NCI-H128 (cell line): ENCODE measurements at regions not wholly inside any gene's neighbourhood (a gene's known extent, or its start where the extent isn't known, plus 50 kb on each side); places are given as distances from the start of the nearest gene placed in this dataset.

Source experiments
- DNase-seq: peaks from one replicate; lab custom pipeline; 2025; ENCODE audit not compliant: unreplicated experiment; lab: John Stamatoyannopoulos, UW

DNA sequence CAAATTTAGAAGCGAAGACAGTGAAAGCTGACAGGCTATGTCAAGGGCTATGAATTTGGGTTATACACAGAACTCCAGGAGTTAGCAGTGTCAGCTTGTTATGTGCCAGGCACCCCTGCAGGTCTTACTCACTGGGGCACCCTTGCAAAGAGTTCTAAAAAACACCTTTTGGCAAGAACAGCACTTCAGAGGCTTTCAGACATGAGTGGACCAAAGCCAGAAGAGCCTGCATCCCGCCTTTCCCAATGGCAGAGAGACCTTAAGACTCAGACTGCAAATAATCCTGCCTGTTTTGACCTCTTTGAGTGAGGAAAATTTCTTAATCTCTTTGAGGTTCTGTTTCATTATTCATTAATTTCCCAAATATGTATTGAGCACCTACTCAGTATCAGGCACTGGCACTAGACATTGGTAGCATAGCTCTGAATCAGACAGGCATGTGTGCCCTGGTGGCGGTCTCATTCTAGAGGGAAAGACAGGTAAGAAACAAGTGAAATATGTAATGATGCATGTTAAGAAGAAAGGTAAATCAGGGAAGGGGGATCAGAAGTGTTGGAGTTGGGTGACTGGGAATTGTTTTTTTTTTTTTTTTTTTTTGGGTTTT lies 280.0 kb downstream of the KBTBD8 start:
- DNase-seq: no peak

GRCh38 chr3:67286586-67286985 lies 288.5 kb downstream of the KBTBD8 start:
- no peak for DNase-seq

- DNase-seq: no peak
These were observed 290.5 kb downstream of the KBTBD8 start for GRCh38 chr3:67288466-67289106.

GRCh38 chr3:67289626-67290025 lies 291.5 kb downstream of the KBTBD8 start:
- no peak for DNase-seq

- DNase-seq: no peak
These were observed 292.3 kb downstream of the KBTBD8 start for GRCh38 chr3:67290438-67290837.

- no peak for DNase-seq
These were observed 293.5 kb downstream of the KBTBD8 start for GRCh38 chr3:67291287-67292252.

DNA sequence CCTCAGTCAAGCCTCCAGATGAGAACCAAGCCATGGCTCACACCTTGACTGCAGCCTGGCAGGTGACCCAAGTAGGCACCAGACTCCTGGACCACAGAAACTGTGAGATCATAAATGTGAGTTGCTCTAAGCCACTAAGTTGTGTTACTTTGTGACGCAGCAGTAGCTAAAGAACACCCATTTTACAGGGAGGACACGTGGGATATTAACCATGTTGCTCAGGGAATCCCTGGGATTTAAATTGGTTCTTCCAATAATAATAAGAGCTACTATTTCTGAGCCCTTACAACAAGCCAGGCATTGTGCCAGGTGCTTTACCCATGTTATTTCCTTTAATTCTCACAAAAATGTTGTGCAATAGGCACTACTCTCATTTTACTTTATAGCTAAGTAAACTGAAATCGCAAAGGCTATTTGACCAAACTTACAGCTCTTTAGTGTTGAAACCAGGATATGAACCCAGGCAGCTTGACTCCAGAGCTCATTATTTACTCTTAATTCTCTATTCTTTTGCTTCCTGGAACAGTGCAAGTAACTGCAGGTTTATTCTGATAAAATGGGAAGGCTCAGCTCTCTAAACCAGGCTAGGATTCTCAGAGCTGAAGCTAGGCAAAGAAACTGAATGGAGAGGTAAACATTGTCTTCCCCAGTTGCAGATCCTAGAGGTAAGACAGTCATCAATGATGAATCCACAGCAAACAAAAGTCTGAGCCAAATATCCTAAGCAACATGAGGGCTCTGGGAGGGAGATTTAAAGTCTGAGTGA lies 294.4 kb downstream of the KBTBD8 start:
- no peak for DNase-seq

- no peak for DNase-seq
These were observed 296.2 kb downstream of the KBTBD8 start for GRCh38 chr3:67294341-67294740.

GRCh38 chr3:67296039-67296892 lies 298.2 kb downstream of the KBTBD8 start:
- DNase-seq: no peak

DNA sequence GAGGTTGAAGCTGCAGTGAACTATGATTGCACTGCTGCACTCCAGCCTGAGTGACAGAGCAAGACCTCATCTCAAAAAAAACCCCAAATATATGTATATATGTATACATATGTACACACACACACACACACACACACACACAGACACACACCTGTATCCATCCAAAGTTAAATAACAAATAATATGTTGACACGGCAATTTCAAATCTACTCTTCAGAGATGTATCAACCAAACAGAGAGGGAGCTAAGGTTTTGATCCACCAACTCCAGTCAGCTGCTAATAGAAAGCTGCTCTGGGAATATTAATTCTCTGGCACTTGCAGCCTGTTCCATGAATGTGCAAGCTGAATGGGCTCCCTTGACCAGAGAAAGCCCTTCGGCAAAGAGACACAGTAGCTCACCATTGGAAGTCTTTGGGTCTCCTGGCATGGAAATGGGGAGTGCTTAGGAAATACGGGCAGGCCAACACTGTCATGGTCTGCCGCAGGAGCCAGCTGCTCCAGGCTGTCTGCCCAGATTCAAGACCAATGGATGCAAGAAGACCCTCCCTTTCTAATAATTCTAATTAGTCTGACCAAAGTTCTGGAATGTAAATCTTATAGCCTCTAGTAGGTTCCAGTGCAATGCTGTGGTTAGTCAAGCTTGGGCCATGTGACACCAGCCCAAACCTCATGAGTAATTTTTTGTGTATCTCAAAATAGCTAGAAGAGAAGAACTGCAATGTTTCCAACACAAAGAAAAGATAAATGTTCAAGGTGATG lies 299.8 kb downstream of the KBTBD8 start:
- no peak for DNase-seq

- no peak for DNase-seq
These were observed 303.4 kb downstream of the KBTBD8 start for GRCh38 chr3:67301556-67301955.

DNA sequence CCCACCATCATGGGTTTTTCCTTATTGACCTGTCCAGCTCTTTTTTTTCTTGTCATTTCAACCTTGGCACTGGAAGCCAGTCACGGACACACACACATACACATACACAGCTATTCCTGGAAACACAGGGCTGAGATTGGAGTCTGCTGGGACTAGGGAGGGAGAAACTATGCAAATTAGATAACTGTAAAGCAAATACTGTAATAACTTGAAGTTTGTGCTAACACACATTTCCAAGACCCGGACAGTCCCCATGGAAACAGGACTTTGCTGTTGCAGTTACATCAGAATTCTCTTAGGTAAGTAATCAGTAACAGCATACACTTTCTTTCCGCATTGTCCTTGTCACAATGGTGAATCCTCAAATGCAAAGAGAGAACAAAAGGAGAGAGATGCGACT lies 304.4 kb downstream of the KBTBD8 start:
- DNase-seq: no peak

- DNase-seq: no peak
These were observed 307.1 kb downstream of the KBTBD8 start for GRCh38 chr3:67305160-67305559.

DNA sequence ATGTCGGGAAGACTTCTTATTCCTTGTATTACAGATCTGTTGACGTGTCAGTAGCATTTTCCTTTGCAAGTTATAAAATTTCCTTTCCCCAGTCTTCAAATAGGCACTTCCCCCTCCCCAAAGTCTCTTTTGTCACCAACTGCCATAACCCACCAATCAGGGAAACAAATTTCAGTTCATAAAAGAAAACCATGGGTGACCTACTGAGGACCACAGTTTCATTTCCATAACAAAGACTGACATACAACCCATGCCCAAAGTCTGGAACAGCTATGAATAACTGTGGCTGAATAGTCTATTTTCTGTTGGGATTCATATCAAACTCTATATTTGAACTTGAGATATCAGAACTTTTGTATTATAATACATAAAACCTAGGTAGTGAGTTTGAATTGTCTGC lies 307.8 kb downstream of the KBTBD8 start:
- no peak for DNase-seq

GRCh38 chr3:67311440-67311839 lies 313.3 kb downstream of the KBTBD8 start:
- no peak for DNase-seq

DNA sequence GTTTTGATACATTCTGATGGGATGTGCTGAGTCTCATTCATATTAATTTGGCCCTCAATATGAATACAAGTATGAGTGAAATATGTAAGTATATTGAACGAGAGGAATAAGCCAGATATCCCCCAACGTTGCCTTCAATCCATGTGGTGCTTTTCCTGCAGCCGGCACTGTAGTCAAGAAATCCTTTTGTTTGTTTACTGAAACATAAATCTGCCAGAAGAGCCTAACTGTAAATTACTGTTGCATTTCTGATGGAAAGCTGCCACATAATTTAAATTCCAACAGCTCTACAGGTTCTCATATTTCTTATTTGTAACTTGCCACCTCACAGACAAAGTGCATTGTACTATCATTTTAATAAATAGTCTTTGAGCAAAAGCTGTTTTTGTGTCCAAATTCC lies 314.0 kb downstream of the KBTBD8 start:
- DNase-seq: no peak

GRCh38 chr3:67318162-67318561 lies 320.1 kb downstream of the KBTBD8 start:
- DNase-seq: no peak

DNA sequence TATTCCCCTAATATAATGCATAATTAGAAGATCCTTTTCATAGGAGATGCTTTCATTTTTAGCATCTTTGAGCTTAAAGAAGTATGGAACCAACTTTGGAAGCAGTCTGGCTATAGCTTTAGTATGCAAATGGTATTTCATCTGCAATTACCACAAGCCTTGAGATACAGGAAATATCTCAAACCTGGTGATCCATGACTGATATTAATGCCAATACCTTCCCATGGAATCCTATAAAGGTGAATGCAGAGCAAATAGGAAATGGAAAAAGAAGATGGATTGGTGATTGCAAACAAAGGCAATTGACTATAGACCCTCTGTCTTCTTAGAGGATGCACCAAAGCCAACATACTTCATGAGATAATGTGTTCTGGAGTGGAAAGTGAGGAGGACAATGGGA lies 326.4 kb downstream of the KBTBD8 start:
- DNase-seq: no peak
